ENCODE measurements at regions not wholly inside any gene's neighbourhood (a gene's known extent, or its start where the extent isn't known, plus 50 kb on each side); places are given as distances from the start of the nearest gene placed in this dataset.
"Not testable (repeated sequence)": the region's sequence is repeated elsewhere in the genome, so short reads cannot be mapped to it uniquely, and the experiment has no call there.

DNA sequence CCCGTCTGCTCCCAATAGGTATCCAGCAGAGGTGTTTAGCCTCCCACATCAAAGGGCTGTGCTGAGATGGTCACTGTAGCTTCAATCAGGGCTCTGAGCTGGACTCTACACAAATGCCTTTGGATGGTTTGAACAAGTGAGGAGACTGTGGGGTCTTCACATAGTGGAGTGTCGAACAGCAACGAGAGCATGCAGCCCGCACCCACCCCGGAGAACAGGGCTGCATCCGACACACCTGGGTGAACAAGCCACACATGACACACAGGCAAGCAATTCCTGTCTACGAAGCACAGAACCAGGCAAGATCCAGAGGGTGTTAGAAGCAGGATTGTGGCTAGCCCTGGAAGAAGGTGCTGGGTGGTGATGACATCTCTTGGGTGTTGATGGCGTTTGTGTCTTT, 58.0 kb upstream of the FGF3 start:
- TF ChIP-seq, protein P1, sequence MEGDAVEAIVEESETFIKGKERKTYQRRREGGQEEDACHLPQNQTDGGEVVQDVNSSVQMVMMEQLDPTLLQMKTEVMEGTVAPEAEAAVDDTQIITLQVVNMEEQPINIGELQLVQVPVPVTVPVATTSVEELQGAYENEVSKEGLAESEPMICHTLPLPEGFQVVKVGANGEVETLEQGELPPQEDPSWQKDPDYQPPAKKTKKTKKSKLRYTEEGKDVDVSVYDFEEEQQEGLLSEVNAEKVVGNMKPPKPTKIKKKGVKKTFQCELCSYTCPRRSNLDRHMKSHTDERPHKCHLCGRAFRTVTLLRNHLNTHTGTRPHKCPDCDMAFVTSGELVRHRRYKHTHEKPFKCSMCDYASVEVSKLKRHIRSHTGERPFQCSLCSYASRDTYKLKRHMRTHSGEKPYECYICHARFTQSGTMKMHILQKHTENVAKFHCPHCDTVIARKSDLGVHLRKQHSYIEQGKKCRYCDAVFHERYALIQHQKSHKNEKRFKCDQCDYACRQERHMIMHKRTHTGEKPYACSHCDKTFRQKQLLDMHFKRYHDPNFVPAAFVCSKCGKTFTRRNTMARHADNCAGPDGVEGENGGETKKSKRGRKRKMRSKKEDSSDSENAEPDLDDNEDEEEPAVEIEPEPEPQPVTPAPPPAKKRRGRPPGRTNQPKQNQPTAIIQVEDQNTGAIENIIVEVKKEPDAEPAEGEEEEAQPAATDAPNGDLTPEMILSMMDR (IDR thresholded peaks at IDR 0.05; ENCODE audit: low read depth, low read length, missing control alignments), result no peak
- H3K4me3 ChIP-seq (ENCODE audit: low read depth, low read length), result no peak overlapping the region
- no peak for DNase-seq (ENCODE audit: low read depth)

DNA sequence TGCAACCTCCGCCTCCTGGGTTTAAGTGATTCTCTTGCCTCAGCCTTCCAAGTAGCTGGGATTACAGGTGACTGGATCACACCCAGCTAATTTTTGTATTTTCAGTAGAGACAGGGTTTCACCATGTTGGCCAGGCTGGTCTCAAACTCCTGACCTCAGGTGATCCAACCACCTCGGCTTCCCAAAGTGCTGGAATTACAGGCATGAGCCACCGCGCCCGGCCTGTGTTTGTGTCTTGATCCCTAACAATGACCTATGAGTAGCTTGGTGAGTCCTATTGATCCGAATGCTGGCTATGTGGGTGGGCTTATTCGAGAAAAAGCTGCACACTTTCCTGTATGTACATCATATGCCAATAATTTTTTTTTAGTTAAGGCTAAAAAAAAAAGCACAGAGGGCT, 58.5 kb upstream of the FGF3 start:
- H3K4me3 ChIP-seq (ENCODE audit: low read depth, low read length); DNase-seq (ENCODE audit: low read depth): not testable (repeated sequence)

DNA sequence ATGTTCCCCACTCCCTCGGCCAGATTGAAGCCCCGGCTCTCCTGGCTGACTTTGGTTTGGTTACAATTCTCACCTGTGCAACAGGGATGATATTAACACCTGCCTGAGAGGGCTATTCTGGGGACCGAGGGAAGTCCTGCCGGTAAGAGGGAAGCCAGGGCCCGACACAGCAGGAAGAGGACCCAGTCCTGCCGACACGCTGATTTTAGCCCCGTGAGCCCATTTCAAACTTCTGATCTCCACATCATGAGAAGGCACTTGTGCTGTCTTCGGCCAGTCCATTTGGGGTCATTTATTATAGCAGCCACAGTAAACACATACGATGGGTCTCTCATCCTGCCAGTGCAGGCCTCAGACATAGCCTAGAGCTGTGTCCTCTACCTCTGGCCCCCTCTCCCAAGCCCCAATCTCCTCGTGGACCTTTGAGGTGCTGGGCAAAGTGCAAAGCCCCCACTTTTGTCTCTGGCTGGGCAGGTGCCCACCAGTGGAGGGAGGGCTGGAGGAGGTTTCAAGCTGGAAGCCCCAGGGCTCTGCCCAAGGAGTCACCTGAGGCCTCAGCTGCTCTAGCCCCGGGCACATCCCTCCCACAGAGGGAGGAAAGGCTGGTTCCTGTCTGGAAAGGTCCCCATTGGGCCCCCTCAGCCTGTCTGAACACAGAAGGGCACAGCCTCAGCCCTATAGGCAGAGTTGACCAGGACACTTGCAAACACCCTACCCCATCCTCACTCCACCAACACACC, 59.1 kb upstream of the FGF3 start:
- no peak for DNase-seq (ENCODE audit: low read depth)
- no peak overlapping the region for H3K4me3 ChIP-seq (ENCODE audit: low read depth, low read length)
- TF ChIP-seq, protein P1 (IDR thresholded peaks at IDR 0.05; ENCODE audit: low read depth, low read length, missing control alignments), result no peak

DNA sequence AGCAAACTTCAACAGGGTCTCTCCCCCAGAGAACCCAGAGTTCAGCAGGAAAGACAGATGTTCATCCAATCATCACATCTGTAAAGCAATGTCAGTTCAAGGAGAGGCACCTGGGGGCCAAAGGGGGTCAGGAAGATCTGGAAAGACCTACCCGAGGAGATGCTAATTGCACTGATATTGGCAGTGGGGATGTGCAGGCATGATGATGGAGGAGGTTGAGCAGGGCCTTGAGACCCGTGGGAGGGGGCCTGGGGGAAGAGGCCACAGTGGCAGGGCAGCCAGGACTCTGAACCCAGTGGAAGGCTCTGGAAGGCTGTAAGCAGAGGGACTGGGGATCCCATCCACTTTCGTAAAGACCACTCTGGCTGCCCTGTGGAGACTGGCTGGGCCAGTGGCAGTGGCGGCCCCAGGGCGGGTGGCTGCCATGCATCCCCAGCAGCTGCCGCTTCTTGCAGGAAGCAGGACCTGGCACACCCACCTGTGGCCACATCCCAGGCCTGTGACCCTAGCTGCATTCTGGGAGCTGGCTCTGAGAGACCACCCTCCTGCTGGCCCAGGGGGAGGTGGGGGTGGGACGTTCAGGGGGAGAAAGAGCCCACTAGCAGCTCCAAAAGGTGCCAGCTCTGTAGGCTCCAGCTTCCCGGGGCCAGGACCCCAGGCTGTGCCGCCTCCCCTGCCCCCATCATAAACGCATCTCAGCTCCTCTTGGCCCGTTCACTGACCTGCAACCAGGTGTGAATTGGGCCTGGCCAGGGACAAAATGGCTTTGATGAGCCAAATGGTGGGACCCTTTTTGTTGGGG, 59.9 kb upstream of the FGF3 start:
- no peak for DNase-seq (ENCODE audit: low read depth)
- no peak overlapping the region for H3K4me3 ChIP-seq (ENCODE audit: low read depth, low read length)
- TF ChIP-seq, protein P1 (IDR thresholded peaks at IDR 0.05; ENCODE audit: low read depth, low read length, missing control alignments), result no peak

DNA sequence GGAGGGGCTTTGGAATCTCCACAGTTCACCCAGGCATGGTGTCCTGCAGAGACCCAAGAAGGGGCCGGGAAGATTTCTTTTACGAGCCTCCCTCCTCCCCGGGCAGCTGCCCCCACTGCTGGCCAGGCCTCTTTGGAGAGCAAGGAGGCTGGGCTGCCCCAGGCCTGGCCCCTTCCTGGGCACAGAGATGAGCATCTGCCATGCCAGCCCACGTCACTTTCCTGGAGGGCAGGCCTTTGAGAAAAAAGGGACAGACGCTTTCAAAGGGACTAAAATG, 60.5 kb upstream of the FGF3 start:
- no peak for DNase-seq (ENCODE audit: low read depth)
- TF ChIP-seq, protein P1 (IDR thresholded peaks at IDR 0.05; ENCODE audit: low read depth, low read length, missing control alignments), result no peak
- no peak overlapping the region for H3K4me3 ChIP-seq (ENCODE audit: low read depth, low read length)

DNA sequence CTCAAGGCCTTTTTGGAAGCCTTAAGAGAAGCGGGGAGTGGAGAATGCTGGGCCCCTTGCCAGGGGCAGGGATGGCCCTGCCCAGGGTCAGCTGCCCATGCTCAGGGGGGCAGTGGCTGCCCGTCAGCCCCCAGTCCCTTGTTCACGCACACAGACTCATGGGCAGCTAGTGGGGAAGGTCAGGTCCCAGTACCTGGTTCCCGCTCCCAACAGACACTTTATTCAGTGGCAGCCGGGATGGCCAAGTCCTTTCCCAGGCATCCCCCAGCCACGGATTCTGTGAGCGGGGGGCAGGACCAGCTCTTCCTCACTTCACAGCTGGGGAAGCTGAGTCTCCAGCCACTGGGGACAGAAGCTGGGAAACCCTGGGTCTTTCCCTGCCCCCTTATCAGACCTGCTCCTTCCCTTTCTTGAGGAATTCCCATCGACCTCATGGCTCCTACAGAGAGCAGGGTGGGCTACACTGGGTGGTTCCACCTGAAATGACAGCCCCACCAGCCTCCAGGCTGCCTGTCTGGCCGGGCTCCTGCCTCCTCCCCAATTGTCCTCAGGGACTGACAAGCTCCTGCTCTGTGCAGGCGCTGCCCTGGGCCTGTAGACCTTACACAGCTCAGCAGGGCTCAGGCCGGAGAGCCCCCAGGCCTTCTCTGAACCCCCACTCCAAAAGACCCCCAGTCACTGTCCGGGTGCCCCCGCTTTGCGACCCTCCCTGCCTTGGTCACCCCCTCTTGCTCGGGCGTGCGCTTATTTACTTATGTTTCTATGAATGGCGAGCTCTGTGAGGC, 61.0 kb upstream of the FGF3 start:
- TF ChIP-seq, protein P1 (IDR thresholded peaks at IDR 0.05; ENCODE audit: low read depth, low read length, missing control alignments), result no peak
- DNase-seq (ENCODE audit: low read depth), result no peak
- no peak overlapping the region for H3K4me3 ChIP-seq (ENCODE audit: low read depth, low read length)

DNA sequence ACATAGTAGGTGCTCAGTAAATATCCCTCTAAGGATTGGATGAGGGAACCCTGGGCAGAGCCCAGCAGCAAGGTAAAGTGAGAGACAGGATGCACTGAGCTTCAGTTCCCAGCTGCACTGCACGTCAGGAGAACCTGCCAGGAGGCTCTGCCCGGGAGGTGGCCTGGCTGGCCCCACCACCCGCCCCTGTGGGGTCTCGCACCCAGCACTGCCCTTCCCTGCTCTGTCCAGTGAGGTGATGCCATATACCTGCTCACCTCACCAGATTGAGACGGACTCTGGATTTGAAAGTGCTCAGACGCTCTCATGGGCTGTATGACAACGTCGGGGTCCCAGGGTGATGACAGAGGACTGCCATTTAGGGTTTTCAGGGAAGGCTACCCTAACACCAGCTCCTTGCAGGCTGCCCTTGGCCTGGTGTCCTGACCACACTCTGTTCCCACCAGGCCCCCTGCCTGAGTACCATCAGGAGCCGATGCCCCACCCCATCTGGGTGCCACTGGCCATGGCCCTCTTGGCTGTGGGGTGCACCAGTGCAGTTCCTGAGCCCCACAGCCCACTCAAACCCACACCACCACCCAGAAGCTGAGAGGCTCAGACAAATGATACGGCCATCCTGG, 61.7 kb upstream of the FGF3 start:
- H3K4me3 ChIP-seq (ENCODE audit: low read depth, low read length), result no peak overlapping the region
- TF ChIP-seq, protein P1 (IDR thresholded peaks at IDR 0.05; ENCODE audit: low read depth, low read length, missing control alignments), result no peak
- no peak for DNase-seq (ENCODE audit: low read depth)

All from GM12864 (cell line).